HL-60 (cell line): ENCODE measurements at regions not wholly inside any gene's neighbourhood (a gene's known extent, or its start where the extent isn't known, plus 50 kb on each side); places are given as distances from the start of the nearest gene placed in this dataset.

ENCODE experiments used
- DNase-seq, 2 experiments: peaks; one replicate each; pipeline ENCODE4 v3.0.0-alpha.2; 2010 to 2020; ENCODE audit warnings: low read depth in 1 of 2, low spot score in 1 of 2
- H3K27ac ChIP-seq: fragments of 250-450 bp; sonication (Bioruptor Pico); replicated peaks from 2 replicates; pipeline ENCODE4 v1.5.1; 2020; ENCODE audit warnings: mild to moderate bottlenecking, moderate library complexity
- H3K27me3 ChIP-seq: fragments of 250-450 bp; sonication (Bioruptor Pico); 2 replicates; pipeline ENCODE4 v1.5.1; 2021; ENCODE audit warnings: mild to moderate bottlenecking, moderate library complexity; ENCODE audit not compliant: insufficient read depth, poor library complexity, severe bottlenecking
- H3K4me3 ChIP-seq: replicated peaks from 2 replicates; pipeline ENCODE4 v1.5.1; 2011; ENCODE audit warnings: mild to moderate bottlenecking, control low read depth, low read length; ENCODE audit not compliant: insufficient read depth
- CTCF ChIP-seq: IDR thresholded peaks from one replicate; pipeline ENCODE4 v1.5.1; 2011; ENCODE audit warnings: low read length, control low read depth, inconsistent platforms; ENCODE audit not compliant: insufficient read depth
- GABPA ChIP-seq: IDR thresholded peaks from 2 replicates; pipeline ENCODE4 v1.6.1; 2012; ENCODE audit warnings: low read depth
- POLR2AphosphoS5 ChIP-seq: IDR thresholded peaks from 2 replicates; pipeline ENCODE4 v1.6.1; 2012; ENCODE audit warnings: low read depth
- REST ChIP-seq: IDR thresholded peaks from 2 replicates; pipeline ENCODE4 v1.6.1; 2012; ENCODE audit warnings: low read depth; ENCODE audit not compliant: insufficient replicate concordance
- SPI1 ChIP-seq: IDR thresholded peaks from 2 replicates; pipeline ENCODE4 v1.6.1; 2012; ENCODE audit warnings: low read depth, mild to moderate bottlenecking, borderline replicate concordance

GRCh38 chr15:66932634-66933024 is 132.8 kb upstream of the SMAD3 start:
- no peak overlapping the region for H3K4me3 ChIP-seq

GRCh38 chr15:66933932-66934867 is 131.2 kb upstream of the SMAD3 start:
- no peak for DNase-seq
- no peak overlapping the region for H3K4me3 ChIP-seq
- H3K27me3 ChIP-seq = no peaks in the 10 kb centered on the region
- no peak overlapping the region for H3K27ac ChIP-seq
- no peak for TF ChIP-seq POLR2AphosphoS5
- TF ChIP-seq SPI1 = no peak
- no peak for TF ChIP-seq CTCF
- no peak for TF ChIP-seq GABPA
- TF ChIP-seq REST = no peak

More at GRCh38 chr15:66932634-66933024, 132.8 kb upstream of the SMAD3 start:
- no peak for TF ChIP-seq REST
- TF ChIP-seq CTCF = no peak
- no peak for TF ChIP-seq GABPA
- no peak for TF ChIP-seq POLR2AphosphoS5
- no peak for TF ChIP-seq SPI1
- H3K27me3 ChIP-seq = no peaks in the 10 kb centered on the region
- H3K27ac ChIP-seq = no peak overlapping the region
- no peak for DNase-seq

GRCh38 chr15:66934868-66935520 is 130.4 kb upstream of the SMAD3 start:
- Histone ChIP-seq H3K27me3 (no peaks in the 10 kb centered on the region), H3K4me3 (no peak overlapping the region), H3K27ac (no peak overlapping the region)
- TF ChIP-seq REST (no peak), CTCF (no peak), SPI1 (no peak), GABPA (no peak), POLR2AphosphoS5 (no peak)
- DNase-seq = no peak
